Type B pancreatic cell (in vitro differentiated cells): ENCODE measurements at regions not wholly inside any gene's neighbourhood (a gene's known extent, or its start where the extent isn't known, plus 50 kb on each side); places are given as distances from the start of the nearest gene placed in this dataset.

Experiments
- DNase-seq: peaks from one replicate; pipeline ENCODE4 v3.0.0; 2021; ENCODE audit warnings: mixed read lengths; ENCODE audit not compliant: unreplicated experiment; ENCODE audit errors: extremely low spot score
- H3K27ac Mint-ChIP-seq: 2 replicates; pipeline ENCODE4 v1.8.0; 2021; ENCODE audit warnings: mild to moderate bottlenecking, mixed read lengths
- H3K27me3 Mint-ChIP-seq: 2 replicates; pipeline ENCODE4 v1.8.0; 2021; ENCODE audit warnings: mixed read lengths
- H3K36me3 Mint-ChIP-seq: 2 replicates; pipeline ENCODE4 v1.8.0; 2021; ENCODE audit warnings: mixed read lengths
- H3K4me1 Mint-ChIP-seq: one replicate; pipeline ENCODE4 v1.8.0; 2021; ENCODE audit warnings: mixed read lengths; ENCODE audit not compliant: unreplicated experiment
- H3K4me3 Mint-ChIP-seq: 2 replicates; pipeline ENCODE4 v1.8.0; 2021; ENCODE audit warnings: mild to moderate bottlenecking, mixed read lengths
- H3K9me3 Mint-ChIP-seq: 2 replicates; pipeline ENCODE4 v1.8.0; 2021; ENCODE audit warnings: mixed read lengths
- TF ChIP-seq, protein P1 (sequence below): fragments of 200-600 bp; sonication (generic); conservative IDR thresholded peaks from 2 replicates; pipeline ENCODE4 v1.5.0; 2021; ENCODE audit warnings: antibody characterized with exemption, mild to moderate bottlenecking

- Mint-ChIP-seq H3K27ac (peak overlapping the region; percentile 2), H3K4me1 (peaks cover 27% of the 10 kb centered on the region), H3K9me3 (no peaks in the 10 kb centered on the region), H3K36me3 (no peaks in the 10 kb centered on the region), H3K27me3 (peaks cover 6% of the 10 kb centered on the region), H3K4me3 (no peak overlapping the region)
- DNase-seq = no peak
- TF ChIP-seq, protein P1, sequence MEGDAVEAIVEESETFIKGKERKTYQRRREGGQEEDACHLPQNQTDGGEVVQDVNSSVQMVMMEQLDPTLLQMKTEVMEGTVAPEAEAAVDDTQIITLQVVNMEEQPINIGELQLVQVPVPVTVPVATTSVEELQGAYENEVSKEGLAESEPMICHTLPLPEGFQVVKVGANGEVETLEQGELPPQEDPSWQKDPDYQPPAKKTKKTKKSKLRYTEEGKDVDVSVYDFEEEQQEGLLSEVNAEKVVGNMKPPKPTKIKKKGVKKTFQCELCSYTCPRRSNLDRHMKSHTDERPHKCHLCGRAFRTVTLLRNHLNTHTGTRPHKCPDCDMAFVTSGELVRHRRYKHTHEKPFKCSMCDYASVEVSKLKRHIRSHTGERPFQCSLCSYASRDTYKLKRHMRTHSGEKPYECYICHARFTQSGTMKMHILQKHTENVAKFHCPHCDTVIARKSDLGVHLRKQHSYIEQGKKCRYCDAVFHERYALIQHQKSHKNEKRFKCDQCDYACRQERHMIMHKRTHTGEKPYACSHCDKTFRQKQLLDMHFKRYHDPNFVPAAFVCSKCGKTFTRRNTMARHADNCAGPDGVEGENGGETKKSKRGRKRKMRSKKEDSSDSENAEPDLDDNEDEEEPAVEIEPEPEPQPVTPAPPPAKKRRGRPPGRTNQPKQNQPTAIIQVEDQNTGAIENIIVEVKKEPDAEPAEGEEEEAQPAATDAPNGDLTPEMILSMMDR = no peak
Observed at GRCh38 chr4:125739760-125740159, 425.0 kb downstream of the FAT4 start.

GRCh38 chr4:125741825-125742452 lies 427.2 kb downstream of the FAT4 start:
- no peak for DNase-seq
- TF ChIP-seq, protein P1 = peak; percentile 73
- Mint-ChIP-seq H3K9me3 (no peaks in the 10 kb centered on the region), H3K36me3 (no peaks in the 10 kb centered on the region), H3K4me3 (no peak overlapping the region), H3K27ac (no peak overlapping the region), H3K4me1 (peaks cover 12% of the 10 kb centered on the region), H3K27me3 (peaks cover 3% of the 10 kb centered on the region)

- peak; percentile 67 for DNase-seq
- no peak overlapping the region for H3K4me3 Mint-ChIP-seq
- H3K9me3 Mint-ChIP-seq = no peaks in the 10 kb centered on the region
- peaks cover 3% of the 10 kb centered on the region for H3K27me3 Mint-ChIP-seq
- H3K27ac Mint-ChIP-seq = no peak overlapping the region
- TF ChIP-seq, protein P1 = no peak
- H3K36me3 Mint-ChIP-seq = no peaks in the 10 kb centered on the region
- peaks cover 3% of the 10 kb centered on the region for H3K4me1 Mint-ChIP-seq
Observed at GRCh38 chr4:125744891-125745364, 430.2 kb downstream of the FAT4 start.

DNA sequence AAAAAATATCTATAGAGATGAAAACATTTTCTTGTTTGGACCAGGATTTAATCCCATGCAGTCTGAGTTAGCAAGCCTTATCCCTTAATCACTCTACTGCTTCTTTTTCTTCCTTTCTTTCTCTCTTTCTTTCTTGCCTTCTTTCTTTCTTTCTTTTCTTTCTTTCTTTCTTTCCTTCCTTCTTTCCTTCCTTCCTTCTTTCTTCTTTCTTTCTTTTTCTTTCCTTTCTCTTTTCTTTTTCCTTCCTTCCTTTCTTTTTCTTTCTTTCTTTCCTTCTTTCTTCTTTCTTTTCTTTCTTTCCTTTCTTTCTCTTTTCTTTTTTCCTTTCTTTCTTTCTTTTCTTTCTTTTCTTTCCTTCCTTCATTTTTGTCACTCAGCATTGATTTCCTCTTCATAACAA lies 434.6 kb downstream of the FAT4 start:
- peaks cover 2% of the 10 kb centered on the region for H3K27me3 Mint-ChIP-seq
- no peak overlapping the region for H3K4me3 Mint-ChIP-seq
- H3K36me3 Mint-ChIP-seq = no peaks in the 10 kb centered on the region
- no peak for DNase-seq
- TF ChIP-seq, protein P1 = no peak
- no peaks in the 10 kb centered on the region for H3K9me3 Mint-ChIP-seq
- no peaks in the 10 kb centered on the region for H3K4me1 Mint-ChIP-seq
- no peak overlapping the region for H3K27ac Mint-ChIP-seq

- no peak for DNase-seq
- no peak overlapping the region for H3K27ac Mint-ChIP-seq
- H3K9me3 Mint-ChIP-seq = no peaks in the 10 kb centered on the region
- peaks cover 2% of the 10 kb centered on the region for H3K27me3 Mint-ChIP-seq
- TF ChIP-seq, protein P1 = no peak
- no peaks in the 10 kb centered on the region for H3K4me1 Mint-ChIP-seq
- no peak overlapping the region for H3K4me3 Mint-ChIP-seq
- no peaks in the 10 kb centered on the region for H3K36me3 Mint-ChIP-seq
Observed at GRCh38 chr4:125750399-125750798, 435.6 kb downstream of the FAT4 start.
